ENCODE measurements at regions not wholly inside any gene's neighbourhood (a gene's known extent, or its start where the extent isn't known, plus 50 kb on each side); places are given as distances from the start of the nearest gene placed in this dataset.

DNA sequence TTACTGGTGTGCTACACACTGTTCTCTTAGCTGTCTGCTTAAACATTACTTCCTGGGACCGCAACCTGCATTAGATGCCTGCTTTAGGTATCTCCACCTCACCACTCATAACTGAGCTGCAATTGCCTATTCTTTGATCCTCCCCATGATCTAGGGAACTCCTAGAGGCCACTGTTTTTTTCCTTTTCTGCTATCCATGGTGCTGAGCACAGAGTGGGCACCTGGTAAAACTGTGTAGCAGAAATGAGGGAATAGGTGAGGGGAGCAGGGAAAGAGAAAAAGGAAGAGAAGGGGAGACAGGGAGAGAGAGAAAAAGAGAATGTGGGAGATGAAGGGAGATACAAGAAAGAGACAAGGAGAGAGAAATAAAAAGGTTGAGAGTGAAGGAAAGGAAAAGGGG lies 434.9 kb downstream of the ADRA2A start:
- TF ChIP-seq, protein P1, sequence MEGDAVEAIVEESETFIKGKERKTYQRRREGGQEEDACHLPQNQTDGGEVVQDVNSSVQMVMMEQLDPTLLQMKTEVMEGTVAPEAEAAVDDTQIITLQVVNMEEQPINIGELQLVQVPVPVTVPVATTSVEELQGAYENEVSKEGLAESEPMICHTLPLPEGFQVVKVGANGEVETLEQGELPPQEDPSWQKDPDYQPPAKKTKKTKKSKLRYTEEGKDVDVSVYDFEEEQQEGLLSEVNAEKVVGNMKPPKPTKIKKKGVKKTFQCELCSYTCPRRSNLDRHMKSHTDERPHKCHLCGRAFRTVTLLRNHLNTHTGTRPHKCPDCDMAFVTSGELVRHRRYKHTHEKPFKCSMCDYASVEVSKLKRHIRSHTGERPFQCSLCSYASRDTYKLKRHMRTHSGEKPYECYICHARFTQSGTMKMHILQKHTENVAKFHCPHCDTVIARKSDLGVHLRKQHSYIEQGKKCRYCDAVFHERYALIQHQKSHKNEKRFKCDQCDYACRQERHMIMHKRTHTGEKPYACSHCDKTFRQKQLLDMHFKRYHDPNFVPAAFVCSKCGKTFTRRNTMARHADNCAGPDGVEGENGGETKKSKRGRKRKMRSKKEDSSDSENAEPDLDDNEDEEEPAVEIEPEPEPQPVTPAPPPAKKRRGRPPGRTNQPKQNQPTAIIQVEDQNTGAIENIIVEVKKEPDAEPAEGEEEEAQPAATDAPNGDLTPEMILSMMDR (IDR thresholded peaks at IDR 0.05): no peak
- TF ChIP-seq POLR2AphosphoS5 (IDR thresholded peaks at IDR 0.05): no peak
